SHP77 treated with DMSO at 0.1 percent for 48 hours (cell line): ENCODE measurements at regions not wholly inside any gene's neighbourhood (a gene's known extent, or its start where the extent isn't known, plus 50 kb on each side); places are given as distances from the start of the nearest gene placed in this dataset.
"Not testable (repeated sequence)": the region's sequence is repeated elsewhere in the genome, so short reads cannot be mapped to it uniquely, and the experiment has no call there.

ENCODE experiments used
- DNase-seq: peaks from one replicate; lab custom pipeline; 2025; lab: John Stamatoyannopoulos, UW

DNA sequence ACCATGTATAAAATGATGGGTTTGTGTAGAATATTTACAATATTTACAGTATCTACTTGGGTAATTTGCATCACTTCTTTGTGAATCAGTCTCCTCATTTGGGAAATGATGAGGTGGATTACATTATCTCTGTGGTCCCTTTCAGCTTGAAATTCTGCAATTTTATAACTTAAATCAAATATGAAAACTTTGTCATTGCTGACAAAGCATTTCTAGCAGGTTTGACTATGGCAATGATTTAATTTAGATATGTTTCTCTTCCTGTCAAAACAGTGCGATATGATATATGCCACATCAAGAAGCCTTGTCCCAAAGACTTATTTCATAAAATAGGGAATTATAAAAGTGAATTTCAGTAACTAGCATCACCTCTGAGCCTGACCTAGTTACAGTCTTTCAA is 315.8 kb upstream of the MEIS2 start:
- DNase-seq: no peak

DNA sequence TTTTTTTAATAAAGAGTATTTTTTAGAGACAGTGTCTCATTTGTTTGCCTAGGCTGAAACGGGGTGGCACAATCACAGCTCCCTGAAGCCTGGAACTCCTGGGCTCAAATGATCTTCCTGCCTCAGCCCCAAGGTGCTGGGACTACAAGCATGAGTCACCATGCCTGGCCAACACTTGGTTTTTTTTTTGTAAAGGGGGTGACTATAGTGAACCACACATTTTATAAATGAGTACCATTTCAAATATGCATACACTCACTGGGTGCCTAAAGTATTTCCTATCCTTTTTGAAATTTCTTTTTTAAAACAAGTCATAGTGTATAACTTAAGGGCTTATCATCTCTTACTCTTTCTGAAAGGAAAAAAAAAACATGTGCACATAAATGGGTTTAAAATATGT is 325.2 kb upstream of the MEIS2 start:
- no peak for DNase-seq

DNA sequence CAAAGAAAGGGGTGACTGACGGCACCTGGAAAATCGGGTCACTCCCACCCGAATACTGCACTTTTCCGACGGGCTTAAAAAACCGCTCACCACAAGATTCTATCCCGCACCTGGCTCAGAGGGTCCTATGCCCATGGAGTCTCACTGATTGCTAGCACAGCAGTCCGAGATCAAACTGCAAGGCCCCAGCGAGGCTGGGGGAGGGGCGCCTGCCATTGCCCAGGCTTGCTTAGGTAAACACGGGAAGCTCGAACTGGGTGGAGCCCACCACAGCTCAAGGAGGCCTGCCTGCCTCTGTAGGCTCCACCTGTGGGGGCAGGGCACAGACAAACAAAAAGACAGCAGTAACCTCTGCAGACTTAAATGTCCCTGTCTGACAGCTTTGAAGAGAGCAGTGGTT is 327.0 kb upstream of the MEIS2 start:
- not testable (repeated sequence) for DNase-seq

DNA sequence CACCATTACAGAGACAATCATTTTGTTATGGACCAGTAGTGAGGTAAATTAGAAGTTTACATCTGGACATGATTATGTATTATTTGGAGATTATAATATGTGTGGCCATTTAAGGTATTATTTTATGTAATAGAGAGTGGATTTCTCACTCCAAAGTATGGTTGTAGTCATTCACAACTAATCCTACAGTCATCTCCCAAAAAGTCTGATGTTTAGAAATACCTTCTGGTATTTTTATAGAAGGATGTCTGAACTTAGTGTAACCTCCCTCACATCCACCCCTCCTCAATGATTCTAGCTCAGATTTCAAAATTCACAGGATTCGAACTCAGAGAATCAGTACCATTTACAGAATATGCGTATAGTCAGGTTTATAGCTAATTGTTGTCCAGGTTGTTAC is 346.6 kb upstream of the MEIS2 start:
- no peak for DNase-seq

DNA sequence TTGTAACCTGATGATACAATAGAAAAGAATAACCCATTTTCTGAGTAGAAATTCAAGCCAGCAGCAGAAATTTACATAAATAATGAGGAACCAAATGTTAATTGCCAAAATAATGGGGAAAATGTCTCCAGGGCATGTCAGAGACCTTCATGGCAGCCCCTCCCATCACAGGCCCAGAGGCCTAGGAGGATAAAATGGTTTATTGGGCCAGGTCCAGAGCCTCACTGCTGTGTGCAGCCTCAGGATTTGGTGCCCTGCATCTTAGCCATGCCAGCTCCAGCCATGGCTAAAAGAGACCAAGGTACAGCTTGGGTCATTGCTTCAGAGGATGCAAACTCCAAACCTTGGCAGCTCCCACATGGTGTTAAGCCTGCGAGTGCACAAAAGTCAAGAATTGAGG is 352.1 kb upstream of the MEIS2 start:
- no peak for DNase-seq

DNA sequence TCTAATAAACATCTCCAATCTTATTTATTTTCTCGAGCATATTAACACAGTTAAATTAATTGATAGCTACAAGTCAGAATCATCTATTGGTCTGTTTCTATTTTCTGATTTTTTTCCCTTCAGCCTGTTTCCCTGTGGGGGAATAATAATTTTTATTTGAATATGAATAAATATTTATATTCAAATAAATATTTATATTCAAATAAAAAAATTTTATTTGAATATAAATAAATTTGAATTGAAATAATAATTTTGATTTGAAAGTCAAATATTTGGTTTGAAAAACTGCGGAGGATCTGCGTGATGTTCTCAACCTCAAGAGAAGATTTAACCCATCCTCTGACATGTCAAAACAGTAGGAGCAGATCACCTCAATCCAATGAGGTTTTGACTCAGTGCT is 380.1 kb upstream of the MEIS2 start:
- DNase-seq: no peak

DNA sequence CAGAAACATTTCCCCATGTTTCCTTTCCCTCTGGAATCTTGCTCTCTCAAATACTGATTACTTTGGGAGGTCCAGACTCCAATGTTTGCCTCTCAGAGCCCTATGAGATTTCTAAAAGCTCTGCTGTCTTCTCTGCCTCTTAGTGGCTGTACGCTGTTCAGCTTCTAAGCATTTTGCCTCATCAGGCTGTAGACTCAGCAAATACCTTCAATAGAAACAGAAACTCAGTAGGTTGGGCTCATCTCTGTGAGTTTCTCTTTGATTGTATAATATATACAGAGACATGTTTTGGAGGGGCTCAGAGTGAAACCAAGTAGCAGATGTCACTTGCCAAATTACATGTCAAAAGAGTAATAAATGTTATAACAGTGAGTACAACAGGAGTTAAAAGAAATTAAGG is 380.8 kb upstream of the MEIS2 start:
- no peak for DNase-seq

DNA sequence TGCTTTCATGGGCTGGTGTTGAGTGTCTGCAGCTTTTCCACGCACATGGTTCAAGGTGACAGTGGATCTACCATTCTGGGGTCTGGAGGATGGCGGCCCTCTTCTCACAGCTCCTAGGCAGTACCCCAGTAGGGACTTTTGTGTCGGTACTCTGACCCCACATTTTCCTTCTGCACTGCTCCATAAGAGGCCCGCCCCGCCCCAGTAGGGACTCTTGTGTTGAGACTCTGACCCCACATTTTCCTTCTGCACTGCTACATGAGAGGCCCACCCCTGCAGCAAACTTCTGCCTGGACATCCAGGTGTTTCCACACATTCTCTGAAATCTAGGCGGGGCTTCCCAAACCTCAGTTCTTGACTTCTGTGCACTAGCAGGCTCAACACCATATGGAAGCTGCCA is 383.4 kb upstream of the MEIS2 start:
- no peak for DNase-seq

DNA sequence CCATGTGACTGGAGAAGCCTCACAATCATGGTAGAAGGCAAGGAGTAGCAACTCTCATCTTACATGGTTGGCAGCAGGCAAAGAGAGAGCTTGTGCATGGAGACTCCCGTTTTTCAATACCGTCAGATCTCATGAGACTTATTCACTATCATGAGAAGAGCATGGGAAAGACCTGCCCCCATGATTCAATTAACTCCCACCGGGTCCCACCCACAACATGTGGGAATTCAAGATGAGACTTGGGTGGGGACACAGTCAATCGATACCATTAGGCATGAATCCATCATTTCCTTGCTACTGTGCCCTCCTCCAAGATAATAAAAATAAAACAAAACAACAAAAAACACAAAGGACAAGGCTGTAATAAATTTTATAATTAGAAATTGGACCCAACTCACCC is 384.7 kb upstream of the MEIS2 start:
- no peak for DNase-seq

DNA sequence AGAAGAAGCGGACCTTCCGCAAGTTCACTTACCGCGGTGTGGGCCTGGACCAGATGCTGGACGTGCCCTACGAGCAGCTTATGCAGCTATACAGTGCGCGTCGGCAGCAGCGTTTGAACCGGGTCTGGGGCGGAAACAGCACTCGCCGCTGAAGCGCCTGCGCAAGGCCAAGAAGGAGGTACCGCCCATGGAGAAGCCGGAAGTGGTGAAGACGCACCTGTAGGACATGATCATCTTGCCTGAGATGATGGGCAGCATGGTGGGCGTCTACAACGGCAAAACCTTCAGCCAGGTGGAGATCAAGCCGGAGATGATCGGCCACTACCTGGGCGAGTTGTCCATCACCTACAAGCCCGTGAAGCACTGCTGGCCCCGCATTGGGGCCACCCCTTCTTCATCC is 390.4 kb upstream of the MEIS2 start:
- no peak for DNase-seq

DNA sequence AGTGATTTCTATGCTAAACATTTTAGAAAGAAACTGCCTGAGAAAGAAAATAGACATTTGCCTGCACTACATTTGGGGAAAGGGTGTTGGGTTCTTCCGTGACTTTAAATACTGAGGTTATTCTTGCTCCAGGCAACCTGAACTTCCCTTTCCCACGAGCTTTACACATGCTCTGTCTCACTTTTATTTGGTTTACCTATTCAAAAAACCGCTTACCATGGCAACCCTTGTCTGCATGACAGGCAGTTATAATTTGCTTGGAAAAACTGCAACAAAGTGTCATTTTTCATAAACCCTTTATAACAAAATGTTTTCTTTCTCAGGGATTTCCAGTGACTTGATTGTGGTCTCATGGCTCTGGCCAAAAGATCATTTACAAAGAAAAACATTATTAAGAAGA is 416.3 kb upstream of the MEIS2 start:
- DNase-seq: no peak

DNA sequence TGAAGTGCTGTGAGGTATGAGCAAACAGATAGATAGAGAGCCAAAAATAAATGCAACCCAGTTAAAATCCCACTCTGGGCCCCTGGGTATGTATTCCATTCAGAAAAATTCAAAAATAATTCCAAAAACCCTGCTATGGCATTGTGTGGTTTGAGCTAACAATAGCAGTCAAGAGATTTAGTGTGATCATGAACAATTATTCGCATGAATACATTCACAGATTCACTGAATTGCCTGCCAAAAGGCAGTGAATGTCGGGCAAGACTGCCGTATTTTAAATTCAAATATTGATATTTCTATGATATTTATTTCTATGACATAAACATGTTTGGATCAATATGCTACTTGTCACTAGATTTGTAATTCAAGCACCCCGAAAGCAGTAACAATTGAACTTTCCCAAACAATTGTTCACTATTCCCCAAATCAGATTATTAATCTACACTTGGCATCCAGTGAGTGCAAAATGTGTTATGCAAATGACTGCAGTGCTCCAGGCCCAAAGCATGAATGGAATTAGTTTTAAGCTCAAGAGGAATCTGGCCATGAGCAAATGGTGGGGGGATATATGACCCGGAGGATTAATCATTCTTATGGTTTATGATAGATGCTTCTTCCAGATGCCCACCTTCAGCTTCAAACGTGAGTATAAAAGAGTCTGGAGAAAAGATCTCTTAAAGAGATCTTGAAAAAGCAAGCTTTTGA is 417.0 kb upstream of the MEIS2 start:
- DNase-seq: no peak

DNA sequence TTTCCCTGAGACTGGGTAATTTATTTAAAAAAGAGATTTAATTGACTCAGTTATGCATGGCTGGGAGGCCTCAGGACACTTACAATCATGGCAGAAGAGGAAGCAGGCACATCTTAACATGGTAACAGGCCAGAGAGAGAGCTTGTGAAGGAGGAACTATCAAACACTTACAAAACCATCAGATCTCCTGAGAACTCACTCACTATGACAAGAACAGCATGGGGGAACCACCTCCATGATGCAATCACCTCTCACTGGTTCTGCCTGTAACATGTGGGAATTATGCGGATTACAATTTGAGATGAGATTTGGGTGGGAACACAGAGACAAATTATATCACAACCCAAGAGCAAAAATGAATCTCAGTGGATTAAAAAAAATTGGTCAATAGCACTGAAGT is 416.0 kb upstream of the TMCO5A start:
- DNase-seq: no peak

DNA sequence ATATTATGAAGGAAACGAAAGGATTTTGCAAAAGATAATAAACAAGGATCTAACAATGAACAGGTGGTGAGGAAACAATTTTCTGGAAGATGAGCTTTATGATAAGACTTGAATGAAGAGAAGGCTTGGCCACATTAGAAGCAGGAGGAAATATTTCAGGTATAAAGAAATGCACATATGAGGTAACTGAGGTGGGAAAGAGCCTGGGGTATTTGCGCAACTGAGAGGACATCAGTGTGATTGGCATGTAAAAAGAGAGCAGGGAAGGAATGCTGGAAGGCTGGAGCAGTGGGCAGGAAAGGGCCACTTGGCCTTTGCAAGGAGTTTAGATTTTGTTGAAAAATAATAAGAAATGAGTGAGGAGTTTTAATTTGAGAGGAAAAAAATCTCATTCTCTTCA is 414.4 kb upstream of the TMCO5A start:
- DNase-seq: no peak

DNA sequence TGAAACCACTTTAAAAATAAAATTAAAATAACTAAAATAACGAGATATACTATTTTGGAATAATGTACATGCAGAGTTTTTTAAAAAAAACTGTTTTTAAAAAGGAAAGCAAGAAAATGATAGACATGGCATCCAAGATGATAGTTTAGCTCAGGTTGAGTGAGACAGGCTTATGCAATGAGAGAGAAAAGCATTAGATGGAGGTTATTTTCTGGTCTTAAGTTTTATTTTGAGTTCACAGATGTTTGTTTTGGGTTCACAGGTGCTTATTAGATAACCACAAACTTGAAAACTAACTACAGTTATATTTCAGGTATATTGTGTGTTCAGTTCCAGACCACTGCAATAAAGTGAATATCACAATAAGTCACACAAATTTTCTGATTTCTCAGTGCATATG is 413.6 kb upstream of the TMCO5A start:
- DNase-seq: no peak

DNA sequence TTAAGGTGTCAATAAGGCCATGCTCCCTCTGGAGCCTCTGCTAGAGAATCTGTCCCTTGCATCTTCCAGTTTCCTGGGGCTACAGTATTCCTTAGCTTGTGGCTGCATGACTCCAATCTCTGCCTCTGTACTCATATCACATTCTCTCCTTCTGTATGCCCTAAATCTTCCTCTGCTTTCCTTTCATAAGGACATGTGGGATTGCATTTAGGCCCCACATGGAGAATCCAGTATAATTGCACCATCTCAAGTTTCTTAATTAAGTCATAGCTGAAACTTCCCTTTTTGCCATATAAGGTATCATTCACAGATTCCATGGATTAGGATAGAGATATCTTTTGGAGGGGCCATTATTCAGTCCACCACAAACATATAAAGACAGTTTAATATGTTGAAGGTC is 409.8 kb upstream of the TMCO5A start:
- DNase-seq: no peak

DNA sequence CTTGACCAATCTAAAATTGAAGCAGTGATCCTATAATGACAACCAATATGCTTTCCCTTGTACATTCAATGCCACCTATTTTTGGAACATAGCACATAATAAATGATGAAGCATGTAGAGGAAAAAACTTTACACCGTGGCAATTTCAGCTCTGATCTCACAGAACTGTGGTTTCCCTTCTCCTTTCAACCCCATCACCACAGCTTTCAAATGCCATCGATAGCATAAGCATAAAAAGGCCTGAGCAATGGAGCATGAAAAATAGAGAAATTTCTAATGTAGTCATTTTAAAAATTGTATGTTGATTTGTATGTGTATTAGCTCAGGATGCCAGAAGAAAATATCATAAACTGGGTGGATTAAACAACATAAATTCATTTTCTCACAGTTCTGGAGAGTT is 406.0 kb upstream of the TMCO5A start:
- no peak for DNase-seq

DNA sequence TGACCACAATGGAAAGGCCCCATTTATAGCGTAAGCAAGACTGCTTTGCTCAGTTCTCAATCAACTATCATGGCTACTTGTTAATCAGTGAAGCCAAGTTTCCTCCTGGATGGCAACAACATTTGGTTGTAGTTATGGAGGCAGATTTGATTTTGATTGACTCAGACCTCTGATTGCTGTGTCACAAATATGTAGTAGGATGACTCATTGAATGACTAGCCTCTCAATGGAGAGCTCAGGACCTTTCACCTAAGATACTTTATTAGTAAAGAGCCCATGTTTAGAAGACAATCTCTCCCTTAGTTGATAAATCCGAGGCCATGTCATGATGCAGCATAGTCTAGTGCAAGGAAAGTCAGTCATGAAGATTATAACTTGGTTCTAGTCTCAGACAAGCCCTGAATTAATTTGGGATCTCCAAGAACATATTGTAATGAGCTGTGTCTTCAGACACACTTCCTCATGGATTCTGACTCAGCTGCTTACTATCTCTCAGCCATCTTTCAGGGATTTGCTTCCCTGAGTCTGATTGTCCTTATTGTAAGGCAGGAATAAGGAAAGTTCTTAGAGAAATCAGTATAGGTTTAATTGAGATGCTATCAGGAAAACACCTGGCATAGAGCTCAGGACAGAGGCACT is 397.4 kb upstream of the TMCO5A start:
- no peak for DNase-seq

DNA sequence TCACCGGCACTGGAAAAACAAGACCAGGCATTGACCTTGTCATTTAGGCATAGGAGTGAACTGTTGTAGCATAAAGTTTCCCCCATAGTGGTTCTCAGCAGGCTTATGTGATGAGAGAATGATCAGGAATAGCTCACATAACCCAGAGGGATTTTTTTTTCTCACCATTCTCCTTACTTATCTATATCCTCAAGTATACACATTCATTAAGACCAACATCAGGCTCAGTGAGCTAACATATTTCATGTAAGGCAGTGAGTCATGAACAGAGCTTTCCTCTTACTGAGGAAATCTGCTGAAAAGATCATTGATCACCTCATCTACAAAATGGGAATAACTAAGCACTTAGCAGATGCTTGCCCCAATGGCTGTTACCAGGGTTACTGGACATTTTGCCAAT is 396.6 kb upstream of the TMCO5A start:
- no peak for DNase-seq

DNA sequence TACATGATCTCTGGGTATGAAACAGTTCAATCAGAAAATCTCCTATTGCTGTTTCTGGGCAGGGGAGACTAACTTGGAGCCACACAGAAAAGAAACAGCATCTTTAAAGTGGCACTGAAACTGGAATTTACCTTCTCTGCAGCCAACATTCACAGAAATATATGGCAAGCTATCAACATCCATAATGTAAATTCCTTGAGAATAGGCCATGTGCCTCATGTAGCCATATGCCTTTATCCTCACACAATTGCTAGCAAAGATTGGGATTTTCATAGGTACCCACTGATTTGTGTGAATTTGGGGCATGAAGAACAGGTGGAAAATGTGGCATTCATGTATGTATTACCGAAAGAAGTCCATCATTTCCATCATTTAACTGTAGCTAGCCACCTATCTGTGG is 386.3 kb upstream of the TMCO5A start:
- no peak for DNase-seq

DNA sequence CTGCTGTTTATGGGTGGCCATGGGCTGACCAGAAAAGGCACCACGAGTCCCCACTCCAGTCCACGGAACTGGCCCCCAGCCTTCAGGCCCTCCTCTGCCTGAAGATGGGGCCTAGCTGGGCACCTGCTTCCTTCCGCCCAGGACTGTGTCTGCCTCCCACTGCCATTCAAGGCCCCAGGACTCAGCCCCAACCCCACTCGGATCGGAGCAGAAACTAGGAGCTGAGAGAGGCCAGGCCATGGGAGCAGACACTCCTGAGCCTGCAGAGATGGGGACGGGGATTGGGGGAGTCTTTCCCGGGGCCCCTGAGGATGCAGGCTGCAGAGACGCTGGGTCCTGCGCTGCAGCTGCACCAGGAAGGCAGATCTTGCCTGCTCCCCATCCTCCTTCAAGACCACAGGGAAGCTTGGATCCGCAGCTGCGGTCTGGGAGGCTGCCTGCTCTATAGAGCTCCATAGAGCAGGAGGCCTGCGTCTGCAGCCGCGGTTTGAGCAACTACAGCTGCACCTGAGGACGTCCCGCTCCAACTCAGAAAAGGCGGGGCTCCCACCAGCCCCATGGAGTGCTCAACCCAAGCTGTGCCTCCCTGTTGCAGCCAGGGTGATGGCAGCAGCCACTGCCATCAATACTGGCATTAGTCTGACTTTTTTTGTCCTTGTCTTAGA is 383.9 kb upstream of the TMCO5A start:
- no peak for DNase-seq

DNA sequence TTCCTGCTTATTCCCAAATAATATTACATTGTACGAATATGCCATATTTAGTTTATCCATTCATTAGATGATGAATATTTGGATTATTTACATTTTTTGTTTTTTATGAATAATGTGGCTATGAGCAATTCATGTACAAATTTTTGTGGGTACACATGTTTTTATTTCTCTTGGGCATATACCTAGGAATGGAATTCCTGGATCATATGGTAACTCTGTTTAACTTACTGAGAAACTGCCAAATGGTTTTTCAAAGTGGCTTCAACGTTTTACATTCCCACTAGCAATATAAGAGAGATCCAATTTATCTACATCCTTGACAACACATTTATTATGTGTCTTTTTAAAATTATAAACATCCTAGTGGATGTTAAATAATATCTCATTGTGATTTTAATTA is 362.0 kb upstream of the TMCO5A start:
- DNase-seq: no peak

DNA sequence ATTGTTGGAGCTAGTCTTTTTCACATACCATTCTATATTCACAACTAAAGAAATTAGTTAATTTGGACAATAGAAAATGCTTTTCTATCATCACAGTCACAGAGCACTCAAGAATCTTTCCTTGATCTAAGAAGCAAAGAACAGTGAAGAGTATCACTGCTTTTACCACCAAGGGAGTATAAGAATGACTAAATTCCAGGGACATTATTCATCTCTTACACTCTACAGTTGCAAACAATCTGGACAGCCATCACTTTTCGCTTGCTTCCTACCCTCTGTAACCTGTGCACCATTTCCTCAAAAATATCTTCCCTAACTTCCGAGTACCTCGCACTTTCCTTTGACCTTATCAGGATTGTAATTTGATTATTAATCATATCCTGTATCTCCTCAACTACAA is 359.5 kb upstream of the TMCO5A start:
- DNase-seq: no peak

DNA sequence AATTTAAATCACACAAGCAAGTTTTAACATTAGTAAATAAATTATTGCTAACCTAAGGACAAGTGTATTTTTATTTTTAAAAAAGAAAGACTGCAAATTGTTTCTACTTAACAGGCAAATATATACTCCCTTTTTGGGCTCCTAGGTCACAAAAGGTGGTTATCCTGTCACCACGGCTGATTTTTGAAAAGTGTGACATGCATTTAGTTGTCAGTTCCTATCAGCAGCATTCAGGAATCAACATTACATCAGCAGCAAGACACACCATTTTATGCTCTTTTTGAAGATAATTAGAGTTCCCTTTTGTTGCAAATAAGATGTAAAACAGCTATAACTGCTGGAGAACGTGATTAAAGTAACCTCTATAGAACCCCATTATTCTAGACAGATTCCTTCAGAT is 357.5 kb upstream of the TMCO5A start:
- DNase-seq: no peak
